ENCODE measurements at regions not wholly inside any gene's neighbourhood (a gene's known extent, or its start where the extent isn't known, plus 50 kb on each side); places are given as distances from the start of the nearest gene placed in this dataset.
"Not testable (repeated sequence)": the region's sequence is repeated elsewhere in the genome, so short reads cannot be mapped to it uniquely, and the experiment has no call there.

DNA sequence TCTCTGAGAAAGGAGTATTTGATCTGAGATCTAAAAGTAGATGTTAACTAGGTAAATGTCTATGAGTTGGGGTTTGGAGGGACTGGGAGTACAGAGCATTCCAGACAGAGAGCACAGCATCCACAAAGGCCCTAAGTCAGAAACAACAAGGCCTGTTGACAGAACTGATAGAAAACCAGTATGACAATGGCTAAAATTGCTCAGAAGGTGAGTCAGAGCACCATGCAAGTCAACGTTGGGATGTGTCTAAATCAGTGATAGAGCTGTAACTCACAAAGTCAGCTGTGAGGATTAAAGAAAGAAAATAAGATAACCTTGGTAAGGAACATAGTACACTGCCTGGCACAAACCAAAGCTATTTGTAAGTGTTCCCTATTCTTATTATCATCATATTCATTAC lies 124.0 kb downstream of the CETN3 start:
- DNase-seq (ENCODE audit: low read depth, low spot score), result no peak

DNA sequence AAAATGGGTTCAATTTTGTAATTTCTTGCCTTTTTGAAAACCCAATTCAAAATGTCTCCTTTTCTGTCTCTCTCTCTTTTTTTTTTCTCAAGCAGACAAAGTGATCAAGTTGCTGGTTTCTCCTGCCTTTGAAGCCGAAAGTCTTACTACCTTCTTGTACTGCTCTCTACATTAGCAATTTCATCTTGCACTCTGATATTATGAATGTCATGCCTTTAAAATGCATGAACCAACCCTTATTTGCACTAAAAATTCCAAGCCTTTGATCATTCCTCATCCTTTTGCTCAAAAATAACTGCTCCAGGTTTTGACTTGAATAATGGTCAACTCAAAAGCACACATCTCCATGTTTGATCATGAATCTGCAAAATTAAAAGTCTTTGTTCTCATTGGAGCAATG lies 125.2 kb downstream of the CETN3 start:
- no peak for DNase-seq (ENCODE audit: low read depth, low spot score)

DNA sequence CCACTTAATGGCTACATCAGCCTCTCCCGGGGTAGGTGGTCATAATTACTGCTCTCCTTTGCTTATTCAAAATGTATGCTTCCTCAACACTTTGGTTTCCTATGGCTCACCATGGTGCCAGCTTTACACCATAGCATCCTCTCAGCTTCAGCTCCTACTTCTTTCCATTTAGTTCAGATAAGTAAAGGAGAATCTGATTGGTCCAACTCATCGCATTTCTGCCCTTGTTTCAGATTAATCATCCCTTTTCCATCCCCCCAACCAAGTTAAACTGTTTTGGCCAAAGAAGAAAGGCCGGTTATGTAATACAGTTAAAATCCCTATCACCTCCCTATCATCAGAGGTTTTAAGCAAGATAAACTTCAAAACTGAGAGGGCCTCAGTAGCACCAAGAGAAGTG lies 130.5 kb downstream of the CETN3 start:
- DNase-seq (ENCODE audit: low read depth, low spot score), result no peak

DNA sequence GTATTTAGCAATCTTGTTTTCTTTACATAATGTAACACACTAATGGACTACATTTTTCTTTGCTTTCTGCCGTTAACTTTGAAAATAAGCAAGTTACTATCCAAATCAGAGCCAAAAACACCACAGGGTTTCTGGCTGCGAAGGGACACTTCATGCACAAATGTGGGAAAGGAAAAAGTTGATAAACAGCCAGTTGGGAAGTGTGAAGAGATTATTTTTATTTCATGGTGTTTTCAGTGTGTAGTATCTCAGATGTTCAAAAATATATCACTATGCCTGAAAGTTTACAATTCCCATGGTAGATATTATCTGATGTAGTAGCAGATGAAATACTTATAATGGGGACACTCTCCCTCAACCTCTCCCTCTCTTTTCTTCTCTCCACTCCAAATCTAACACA lies 135.3 kb downstream of the CETN3 start:
- DNase-seq (ENCODE audit: low read depth, low spot score), result no peak

DNA sequence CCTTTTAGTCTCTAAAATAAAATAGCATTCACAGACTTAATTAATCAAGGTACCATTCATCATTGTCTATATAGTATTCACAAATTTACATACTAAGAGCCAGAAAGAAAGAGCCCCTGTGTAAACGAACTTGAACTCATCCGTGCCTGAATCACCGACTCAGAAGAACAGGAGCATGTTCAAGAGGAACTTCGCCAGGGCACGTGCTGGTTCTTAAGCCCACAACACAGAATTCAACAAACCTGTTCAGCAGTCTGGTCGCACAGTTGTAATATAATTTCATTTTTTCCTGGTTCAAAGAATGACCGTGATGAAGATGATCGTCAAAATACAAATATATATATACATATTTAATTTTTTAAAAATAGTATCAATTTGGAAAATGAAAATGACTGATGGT lies 141.9 kb downstream of the CETN3 start:
- DNase-seq (ENCODE audit: low read depth, low spot score), result no peak

DNA sequence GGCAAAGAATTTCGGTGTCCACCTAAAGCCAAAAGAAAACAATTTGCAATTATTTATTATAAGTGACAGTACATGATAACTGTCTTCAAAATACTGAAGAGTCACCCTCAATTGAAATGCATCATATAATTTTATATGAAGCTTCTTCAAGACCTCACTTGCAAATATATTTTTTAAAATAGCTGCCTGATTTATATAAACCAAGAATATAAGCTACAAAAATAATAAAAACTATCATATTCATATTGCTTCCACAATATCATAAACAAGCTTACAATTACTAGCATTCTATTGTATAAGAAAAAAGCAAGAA lies 144.1 kb downstream of the CETN3 start:
- DNase-seq (ENCODE audit: low read depth, low spot score), result no peak

DNA sequence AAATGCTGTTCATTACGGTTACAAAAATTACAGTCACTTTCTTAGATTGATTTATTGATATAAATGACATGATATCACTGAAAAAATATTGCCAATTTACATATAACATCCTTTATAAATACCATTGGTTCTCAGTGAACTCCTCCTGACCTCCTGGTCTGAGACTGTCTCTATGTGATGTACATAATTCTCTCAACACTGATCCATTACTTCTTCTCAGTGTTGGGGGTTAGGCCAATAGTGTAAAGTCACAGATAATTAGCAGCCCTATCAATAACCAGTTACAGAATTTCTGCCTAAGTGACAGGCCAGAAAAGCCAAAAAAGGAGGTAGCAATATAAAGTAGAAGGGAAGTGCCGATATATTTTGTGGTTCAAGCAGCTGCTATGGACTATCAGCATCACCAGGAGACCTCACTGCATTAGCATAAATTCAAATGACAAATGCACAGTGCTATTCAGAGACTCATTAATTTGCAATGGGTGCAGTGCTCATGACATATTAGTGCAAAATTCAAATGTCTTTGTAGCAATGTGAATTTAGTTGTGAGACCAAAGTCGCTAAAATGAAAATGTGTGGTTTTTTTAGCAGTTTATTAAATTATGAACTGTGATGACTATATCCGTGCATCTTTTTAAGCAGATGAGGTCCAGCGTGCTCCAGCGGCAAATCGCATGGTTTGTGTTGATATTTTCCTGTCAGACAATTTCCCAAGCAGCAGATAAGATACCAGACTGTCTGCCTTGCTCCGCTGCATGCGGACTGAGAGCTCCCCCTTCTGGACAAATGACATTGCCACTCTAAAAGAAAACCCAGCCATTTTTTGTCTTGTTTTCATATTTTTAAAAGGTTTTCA lies 144.6 kb downstream of the CETN3 start:
- DNase-seq (ENCODE audit: low read depth, low spot score), result peak; percentile 8

DNA sequence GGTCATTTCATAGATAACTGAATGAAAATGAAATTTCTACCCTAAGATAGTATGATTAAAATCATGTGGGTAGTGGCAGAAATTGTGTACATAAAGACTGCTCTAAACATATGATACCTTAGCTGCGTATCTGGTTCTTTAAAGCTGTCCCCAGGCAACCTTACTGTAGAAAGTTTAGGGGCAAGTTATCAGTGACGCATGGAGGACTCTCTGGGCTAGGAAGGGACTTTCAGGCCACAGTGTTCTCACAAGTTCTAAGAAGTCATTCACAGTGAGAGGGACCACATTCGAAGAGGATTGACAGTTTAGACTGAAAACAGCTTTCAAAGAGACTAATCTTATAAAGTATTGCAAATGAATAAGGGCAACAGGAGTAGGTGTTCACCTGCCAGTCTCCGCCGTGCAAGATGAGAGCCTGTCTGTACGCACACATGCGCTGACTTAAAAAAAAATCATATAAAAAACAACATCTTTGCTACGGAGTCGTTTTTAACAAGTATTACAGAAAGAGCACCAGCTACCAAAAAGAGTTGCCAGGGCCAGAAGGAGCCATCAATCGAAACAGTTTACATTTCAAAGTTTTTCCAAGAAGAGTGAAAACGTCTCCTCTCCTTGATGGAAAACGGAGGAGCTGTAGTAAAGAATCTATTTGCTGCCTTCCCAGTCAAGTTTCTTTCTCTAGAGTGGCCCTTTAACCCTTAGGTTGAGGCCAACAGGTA lies 146.3 kb downstream of the CETN3 start:
- no peak for DNase-seq (ENCODE audit: low read depth, low spot score)

DNA sequence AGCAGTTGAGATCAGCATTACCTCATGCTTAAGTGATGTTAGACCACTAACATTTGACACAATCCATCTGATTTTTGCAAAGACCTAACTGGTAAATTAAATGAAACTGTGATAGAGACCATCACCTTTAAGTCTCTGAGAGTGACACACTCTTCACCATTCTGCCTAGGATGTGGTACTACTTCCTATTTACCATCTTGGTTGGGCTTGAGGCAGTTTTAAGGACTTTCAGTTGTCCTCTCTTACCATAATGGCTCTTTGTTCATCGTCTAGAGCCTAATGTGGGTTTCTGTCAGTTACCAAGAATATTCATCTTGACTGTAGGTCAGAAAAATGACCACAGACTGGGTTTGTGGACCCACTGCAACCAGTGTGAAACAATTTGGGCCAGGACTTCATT lies 158.1 kb downstream of the CETN3 start:
- no peak for DNase-seq (ENCODE audit: low read depth, low spot score)

DNA sequence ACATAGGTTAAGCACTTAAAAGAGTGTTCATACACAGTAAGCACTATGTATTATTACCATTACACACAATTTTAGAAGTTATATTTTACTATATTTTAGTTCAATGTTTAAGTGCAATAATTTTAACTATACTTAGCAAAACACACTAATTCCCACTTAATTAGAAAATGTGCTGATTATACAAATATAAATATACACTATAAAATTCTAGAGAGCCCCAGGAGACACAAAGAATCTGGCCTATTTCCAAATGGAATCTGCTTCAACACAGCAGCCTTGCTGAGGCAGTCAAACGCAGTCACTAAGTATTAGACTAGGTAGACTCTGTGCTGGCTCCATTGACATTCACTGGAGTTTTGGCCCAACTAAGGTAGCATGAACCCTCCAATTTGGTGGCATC lies 160.9 kb downstream of the CETN3 start:
- DNase-seq (ENCODE audit: low read depth, low spot score), result no peak

DNA sequence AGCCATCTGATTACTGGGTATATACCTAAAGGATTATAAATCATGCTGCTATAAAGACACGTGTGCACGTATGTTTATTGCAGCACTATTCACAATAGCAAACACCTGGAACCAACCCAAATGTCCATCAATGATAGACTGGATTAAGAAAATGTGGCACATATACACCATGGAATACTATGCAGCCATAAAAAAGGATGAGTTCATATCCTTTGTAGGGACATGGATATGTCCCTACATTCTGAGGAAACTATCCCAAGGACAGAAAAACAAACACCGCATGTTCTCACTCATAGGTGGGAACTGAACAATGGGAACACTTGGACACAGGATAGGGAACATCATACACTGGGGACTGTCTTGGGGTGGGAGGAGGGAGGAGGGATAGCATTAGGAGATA lies 165.7 kb downstream of the CETN3 start:
- DNase-seq (ENCODE audit: low read depth, low spot score), result not testable (repeated sequence)

DNA sequence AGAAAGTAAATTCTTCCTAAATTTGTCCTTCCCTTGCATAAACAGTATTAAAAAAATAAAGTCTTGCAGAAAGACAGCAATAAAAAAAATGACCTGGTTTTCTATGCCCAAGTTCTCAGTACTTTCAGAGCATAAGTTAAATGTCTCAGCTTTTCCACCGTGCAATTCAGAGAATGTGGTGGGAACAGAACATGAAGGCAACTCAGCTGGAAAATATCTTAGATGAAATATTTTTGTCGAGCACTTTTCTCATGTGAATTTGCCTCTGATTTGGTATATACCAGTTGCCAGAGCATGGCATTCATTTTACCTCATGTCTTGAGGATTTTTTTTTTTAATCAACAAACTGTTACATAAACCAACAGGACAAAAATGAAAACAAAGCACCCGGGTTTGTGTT lies 176.1 kb downstream of the CETN3 start:
- no peak for DNase-seq (ENCODE audit: low read depth, low spot score)

DNA sequence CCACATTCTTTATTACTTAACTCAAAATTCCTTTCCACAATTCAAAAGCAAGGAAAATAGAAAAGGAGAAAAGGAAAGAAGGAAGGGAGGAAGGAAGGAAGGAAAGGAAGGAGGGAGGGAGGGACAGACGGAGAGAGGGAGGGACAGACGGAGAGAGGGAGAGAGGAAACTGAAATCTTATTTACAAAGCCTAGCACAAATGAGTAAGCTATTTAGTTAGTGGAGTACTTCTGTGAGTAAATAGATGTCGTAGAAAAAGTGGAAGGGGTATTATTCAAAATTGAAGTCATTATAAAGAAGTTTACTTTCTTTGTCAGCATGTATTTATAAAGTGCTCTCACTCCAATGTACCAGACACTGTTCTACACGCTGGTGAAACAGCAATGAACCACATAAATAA lies 177.9 kb downstream of the CETN3 start:
- DNase-seq (ENCODE audit: low read depth, low spot score), result no peak

DNA sequence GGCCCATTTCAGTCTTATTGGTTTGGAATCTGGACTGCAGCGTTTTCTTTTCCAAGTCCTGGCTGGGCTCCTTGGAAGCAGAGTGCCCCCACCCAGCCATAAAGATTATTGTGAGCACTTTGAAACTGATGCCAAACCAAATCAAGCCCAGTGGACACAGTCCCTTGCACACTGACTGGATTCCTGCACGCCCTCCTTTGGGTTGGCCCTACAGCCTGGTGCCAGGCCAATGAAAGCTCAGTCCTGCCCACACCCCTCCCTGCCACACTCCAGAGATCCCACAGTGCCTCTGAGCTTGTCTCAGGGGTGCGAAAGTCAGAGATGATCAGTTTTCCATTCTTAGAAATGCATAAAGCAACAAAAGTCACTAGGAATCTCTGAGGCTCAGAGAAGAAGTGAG lies 181.9 kb downstream of the CETN3 start:
- DNase-seq (ENCODE audit: low read depth, low spot score), result no peak

DNA sequence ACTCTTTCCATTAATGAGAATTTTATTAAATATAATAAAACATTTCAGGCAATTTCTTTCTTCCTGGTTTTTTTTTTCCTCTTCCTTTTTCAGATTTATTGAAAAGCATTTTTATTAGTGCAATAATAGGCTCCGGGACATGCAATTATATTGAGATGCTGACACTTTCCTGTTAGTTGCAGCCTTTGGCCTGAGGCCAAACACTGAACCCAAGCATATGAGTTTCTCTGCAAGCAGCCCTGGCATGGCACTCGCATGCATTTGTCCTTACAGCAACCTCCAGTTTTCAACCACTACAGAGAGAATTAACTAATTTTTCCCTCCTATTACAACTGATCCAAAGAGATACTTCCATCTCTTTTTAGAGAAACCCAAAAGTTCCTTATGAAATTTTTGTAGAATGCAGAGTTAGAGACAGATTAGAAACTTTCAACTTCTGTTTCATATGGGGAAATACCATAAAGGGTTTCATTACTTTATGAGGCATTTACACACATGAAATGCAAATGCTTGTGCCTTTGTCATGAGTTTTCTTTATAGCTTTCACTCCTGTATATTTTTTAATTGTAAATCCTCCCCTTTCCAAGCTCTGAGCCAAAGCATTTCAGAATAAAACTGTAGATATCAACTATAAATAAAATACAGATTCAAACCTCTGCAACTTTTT lies 183.0 kb downstream of the CETN3 start:
- DNase-seq (ENCODE audit: low read depth, low spot score), result no peak

DNA sequence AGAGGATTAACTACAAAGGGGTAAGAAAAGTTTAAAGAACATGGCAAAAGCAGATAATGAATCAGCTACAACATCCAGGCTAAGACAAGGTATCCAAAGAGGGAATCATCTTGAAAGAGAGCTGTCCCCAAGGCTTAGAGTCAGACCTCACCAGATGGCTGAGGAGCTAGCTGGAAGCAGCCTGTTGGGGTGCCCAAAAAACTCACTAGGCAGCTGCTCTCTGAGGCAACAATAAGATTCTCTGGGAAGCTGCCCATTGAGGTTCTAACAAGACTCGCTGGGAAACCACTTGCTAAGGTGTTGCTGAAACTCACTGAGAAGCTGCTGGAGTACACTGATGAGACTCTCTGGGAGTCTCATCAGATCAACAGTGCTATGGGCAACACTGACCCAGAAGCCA lies 185.2 kb downstream of the CETN3 start:
- no peak for DNase-seq (ENCODE audit: low read depth, low spot score)

DNA sequence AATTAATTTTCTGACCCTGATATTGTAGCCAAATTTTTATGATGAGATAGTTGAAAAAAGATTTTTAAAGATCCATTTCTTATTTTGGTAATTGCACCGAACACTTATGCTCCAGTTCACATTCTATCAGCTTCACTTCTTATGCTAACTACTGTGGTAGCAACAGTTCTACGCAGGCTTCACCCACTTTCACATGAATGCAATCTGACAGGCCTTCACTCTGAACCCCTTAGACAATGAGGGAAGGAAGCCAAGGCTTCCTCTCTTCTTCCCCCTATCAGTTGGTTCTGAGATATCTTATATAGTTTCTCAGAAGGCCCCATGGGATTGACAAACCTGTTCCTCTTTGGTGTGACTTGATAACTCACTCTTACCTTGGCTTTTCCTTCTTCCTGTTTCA lies 185.8 kb downstream of the CETN3 start:
- no peak for DNase-seq (ENCODE audit: low read depth, low spot score)

DNA sequence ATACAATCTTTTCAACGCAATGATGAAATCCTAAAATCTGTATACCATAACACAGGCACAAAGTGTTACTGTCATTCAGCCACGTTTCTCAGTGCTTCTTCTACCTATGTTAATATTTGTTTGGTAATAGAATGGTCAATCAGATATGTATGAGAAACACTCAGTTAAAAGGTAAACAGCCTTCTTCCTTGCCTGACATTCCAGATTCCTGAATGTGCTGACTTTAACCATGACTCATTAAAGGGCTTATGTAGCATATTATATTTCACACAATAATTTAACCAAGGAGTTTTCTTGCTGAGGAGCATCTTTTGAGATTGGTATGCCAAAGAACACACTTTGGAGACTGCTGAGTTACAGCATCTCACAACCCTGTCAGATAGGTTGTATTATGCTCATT lies 187.6 kb downstream of the CETN3 start:
- DNase-seq (ENCODE audit: low read depth, low spot score), result no peak

DNA sequence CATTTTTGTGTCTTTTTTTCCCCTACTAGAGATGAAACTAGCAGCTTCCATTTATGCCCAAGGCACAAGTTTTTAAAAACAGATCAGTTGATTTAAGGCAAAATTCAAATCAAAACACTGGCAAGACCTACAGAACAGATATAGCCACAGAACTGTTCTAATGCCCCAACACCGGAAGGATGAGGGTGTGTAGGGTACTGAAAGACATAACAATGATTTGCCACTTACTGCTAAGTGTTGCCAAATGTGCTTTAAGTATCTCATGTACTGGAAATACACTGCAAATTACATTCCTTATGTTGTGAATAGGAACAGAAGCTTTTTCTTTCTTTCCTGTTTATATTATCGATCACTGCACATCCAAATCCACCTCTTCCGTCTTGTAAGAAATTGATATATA lies 189.0 kb downstream of the CETN3 start:
- DNase-seq (ENCODE audit: low read depth, low spot score), result no peak

DNA sequence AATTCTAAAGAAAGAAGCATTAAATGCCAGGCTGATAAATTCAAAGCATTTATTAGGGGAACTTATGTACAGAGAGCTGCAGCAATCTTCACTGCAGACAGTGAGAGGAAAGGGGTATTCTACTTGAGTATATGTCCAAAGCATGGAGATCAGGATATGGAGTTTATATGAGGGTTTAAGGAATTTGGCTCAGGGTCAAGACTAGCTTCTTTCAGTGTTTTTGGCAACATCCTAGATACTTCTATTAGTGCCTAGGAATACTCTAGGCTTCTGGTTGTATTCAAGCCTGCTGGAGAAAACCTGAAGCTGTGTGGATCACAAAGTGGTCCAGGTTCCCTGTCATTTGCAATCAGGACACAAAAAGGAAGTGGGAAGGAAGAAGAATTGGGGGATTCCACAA lies 194.6 kb downstream of the CETN3 start:
- no peak for DNase-seq (ENCODE audit: low read depth, low spot score)

DNA sequence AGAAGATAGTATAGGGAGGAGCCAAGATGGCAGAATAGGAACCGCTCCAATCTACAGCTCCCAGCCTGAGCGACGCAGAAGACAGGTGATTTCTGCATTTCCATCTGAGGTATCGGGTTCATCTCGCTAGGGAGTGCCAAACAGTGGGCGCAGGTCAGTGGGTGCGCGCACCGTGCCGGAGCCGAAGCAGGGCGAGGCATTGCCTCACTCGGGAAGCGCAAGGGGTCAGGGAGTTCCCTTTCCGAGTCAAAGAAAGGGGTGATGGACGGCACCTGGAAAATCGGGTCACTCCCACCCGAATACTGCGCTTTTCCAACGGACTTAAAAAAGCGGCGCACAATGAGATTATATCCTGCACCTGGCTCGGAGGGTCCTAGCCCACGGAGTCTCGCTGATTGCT lies 201.2 kb downstream of the CETN3 start:
- not testable (repeated sequence) for DNase-seq (ENCODE audit: low read depth, low spot score)

DNA sequence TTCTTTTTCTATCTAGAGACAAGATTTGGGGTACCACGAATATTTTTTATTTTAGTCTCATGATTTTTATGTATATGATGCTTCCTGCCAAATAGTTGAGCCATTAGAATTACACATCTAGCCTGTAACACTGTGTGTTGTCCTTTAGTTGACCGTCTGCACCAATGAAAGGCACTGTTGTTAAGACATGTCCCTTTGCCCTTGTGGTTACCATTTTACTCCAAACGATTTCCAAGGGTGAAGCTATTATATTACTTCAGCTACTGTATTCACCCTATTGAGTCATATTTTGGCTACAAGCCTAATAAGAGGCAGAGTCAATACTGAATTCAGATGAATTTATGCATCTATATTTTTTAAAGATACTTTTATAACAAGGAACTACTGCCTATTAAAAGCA lies 207.6 kb downstream of the CETN3 start:
- DNase-seq (ENCODE audit: low read depth, low spot score), result no peak

Data from pulmonary artery endothelial cell (primary cell).